Loucy (cell line): ENCODE measurements at regions not wholly inside any gene's neighbourhood (a gene's known extent, or its start where the extent isn't known, plus 50 kb on each side); places are given as distances from the start of the nearest gene placed in this dataset.

Source experiments
- H2AFZ ChIP-seq: fragments of 200-600 bp; sonication (generic); 2 replicates; pipeline ENCODE4 v1.6.0; 2016; ENCODE audit warnings: antibody characterized with exemption, mild to moderate bottlenecking, low read length, moderate library complexity
- H3F3A ChIP-seq: fragments of 200-600 bp; 2 replicates; pipeline ENCODE4 v1.6.0; 2016; ENCODE audit warnings: antibody characterized with exemption, low read depth, mild to moderate bottlenecking
- H3K27me3 ChIP-seq: fragments of 200-600 bp; sonication (generic); 2 replicates; pipeline ENCODE4 v1.6.1; 2014; ENCODE audit warnings: low read length, mild to moderate bottlenecking; ENCODE audit not compliant: insufficient read depth, poor library complexity, severe bottlenecking
- H3K36me3 ChIP-seq: fragments of 200-600 bp; sonication (generic); 2 replicates; pipeline ENCODE4 v1.6.1; 2016; ENCODE audit warnings: low read length; ENCODE audit not compliant: insufficient read depth
- H3K4me1 ChIP-seq: fragments of 200-600 bp; sonication (generic); 2 replicates; pipeline ENCODE4 v1.5.1; 2014; ENCODE audit warnings: low read length, mild to moderate bottlenecking; ENCODE audit not compliant: insufficient read depth, poor library complexity, severe bottlenecking
- H3K4me2 ChIP-seq: fragments of 200-600 bp; sonication (generic); 2 replicates; pipeline ENCODE4 v1.6.0; 2014; ENCODE audit warnings: antibody characterized with exemption, low read length, low read depth, mild to moderate bottlenecking; ENCODE audit not compliant: poor library complexity, severe bottlenecking
- H3K4me3 ChIP-seq: fragments of 200-600 bp; sonication (generic); 2 replicates; pipeline ENCODE4 v1.5.1; 2014; ENCODE audit warnings: low read length, mild to moderate bottlenecking, mixed read lengths; ENCODE audit not compliant: poor library complexity, severe bottlenecking
- H3K79me2 ChIP-seq: fragments of 200-600 bp; sonication (generic); 2 replicates; pipeline ENCODE4 v1.6.1; 2014; ENCODE audit warnings: low read length; ENCODE audit not compliant: insufficient read depth
- H3K9ac ChIP-seq: fragments of 200-600 bp; sonication (generic); 2 replicates; pipeline ENCODE4 v1.6.0; 2014; ENCODE audit warnings: mild to moderate bottlenecking, low read depth, low read length, moderate library complexity; ENCODE audit not compliant: poor library complexity, severe bottlenecking
- H3K9me2 ChIP-seq: fragments of 200-600 bp; sonication (generic); replicated peaks from 2 replicates; pipeline ENCODE4 v1.6.1; 2016; ENCODE audit warnings: low read depth, low read length, mixed read lengths
- H3K9me3 ChIP-seq: fragments of 200-600 bp; sonication (generic); 2 replicates; pipeline ENCODE4 v1.6.1; 2014; ENCODE audit warnings: mild to moderate bottlenecking, antibody characterized with exemption, low read length, low read depth; ENCODE audit not compliant: insufficient read depth
- H4K20me1 ChIP-seq: fragments of 200-600 bp; sonication (generic); 2 replicates; pipeline ENCODE4 v1.6.0; 2014; ENCODE audit warnings: antibody characterized with exemption, low read length, mild to moderate bottlenecking; ENCODE audit not compliant: insufficient read depth, poor library complexity, severe bottlenecking
- EZH2phosphoT487 ChIP-seq: fragments of 200-600 bp; IDR thresholded peaks from 2 replicates; pipeline ENCODE4 v1.6.1; 2018; ENCODE audit warnings: antibody characterized with exemption, mild to moderate bottlenecking, moderate library complexity, borderline replicate concordance
- TF ChIP-seq, protein P1 (sequence below): fragments of 200-600 bp; sonication (generic); conservative IDR thresholded peaks from 2 replicates; pipeline ENCODE4 v1.5.1; 2014; ENCODE audit warnings: mild to moderate bottlenecking, antibody characterized with exemption, low read length

GRCh38 chr13:103638706-103639105, 572.5 kb upstream of the SLC10A2 start:
- H3K9me3 ChIP-seq: no peaks in the 10 kb centered on the region

DNA sequence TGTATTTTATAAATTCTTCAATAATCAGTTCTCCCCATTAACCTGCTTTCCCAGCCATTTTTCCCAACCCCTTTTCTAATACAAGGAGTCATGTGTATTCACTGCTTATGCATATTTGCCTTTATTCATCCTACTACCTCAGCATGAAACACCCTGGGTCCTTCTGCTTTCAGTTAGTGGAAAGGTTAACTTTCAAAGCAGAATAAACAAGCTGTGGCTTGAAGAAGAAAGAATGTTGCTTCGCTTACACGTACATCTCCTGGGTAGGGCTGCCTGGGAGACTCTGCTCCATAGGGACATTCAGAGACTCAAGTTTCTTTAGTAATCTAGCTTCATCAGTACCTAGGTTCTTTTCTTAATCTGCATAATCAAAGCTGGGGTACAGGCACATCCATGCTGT, 567.8 kb upstream of the SLC10A2 start:
- Histone ChIP-seq H3F3A (no peaks in the 10 kb centered on the region), H3K4me1 (no peaks in the 10 kb centered on the region), H3K9ac (no peak overlapping the region), H3K79me2 (no peaks in the 10 kb centered on the region), H3K36me3 (no peaks in the 10 kb centered on the region), H2AFZ (no peak overlapping the region), H3K4me2 (no peak overlapping the region), H3K9me3 (no peaks in the 10 kb centered on the region), H4K20me1 (no peaks in the 10 kb centered on the region), H3K9me2 (no peaks in the 10 kb centered on the region), H3K27me3 (no peaks in the 10 kb centered on the region), H3K4me3 (no peak overlapping the region)
- TF ChIP-seq, protein P1, sequence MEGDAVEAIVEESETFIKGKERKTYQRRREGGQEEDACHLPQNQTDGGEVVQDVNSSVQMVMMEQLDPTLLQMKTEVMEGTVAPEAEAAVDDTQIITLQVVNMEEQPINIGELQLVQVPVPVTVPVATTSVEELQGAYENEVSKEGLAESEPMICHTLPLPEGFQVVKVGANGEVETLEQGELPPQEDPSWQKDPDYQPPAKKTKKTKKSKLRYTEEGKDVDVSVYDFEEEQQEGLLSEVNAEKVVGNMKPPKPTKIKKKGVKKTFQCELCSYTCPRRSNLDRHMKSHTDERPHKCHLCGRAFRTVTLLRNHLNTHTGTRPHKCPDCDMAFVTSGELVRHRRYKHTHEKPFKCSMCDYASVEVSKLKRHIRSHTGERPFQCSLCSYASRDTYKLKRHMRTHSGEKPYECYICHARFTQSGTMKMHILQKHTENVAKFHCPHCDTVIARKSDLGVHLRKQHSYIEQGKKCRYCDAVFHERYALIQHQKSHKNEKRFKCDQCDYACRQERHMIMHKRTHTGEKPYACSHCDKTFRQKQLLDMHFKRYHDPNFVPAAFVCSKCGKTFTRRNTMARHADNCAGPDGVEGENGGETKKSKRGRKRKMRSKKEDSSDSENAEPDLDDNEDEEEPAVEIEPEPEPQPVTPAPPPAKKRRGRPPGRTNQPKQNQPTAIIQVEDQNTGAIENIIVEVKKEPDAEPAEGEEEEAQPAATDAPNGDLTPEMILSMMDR: no peak
- no peak for TF ChIP-seq EZH2phosphoT487

More at GRCh38 chr13:103638706-103639105, 572.5 kb upstream of the SLC10A2 start:
- Histone ChIP-seq H3K79me2 (no peaks in the 10 kb centered on the region), H2AFZ (no peak overlapping the region), H4K20me1 (no peaks in the 10 kb centered on the region), H3K4me2 (no peak overlapping the region), H3F3A (no peaks in the 10 kb centered on the region), H3K27me3 (no peaks in the 10 kb centered on the region), H3K36me3 (no peaks in the 10 kb centered on the region), H3K9me2 (no peaks in the 10 kb centered on the region), H3K9ac (no peak overlapping the region), H3K4me3 (no peak overlapping the region), H3K4me1 (no peaks in the 10 kb centered on the region)
- no peak for TF ChIP-seq EZH2phosphoT487
- TF ChIP-seq, protein P1: no peak

- H3K36me3 ChIP-seq: no peaks in the 10 kb centered on the region
- no peaks in the 10 kb centered on the region for H3K4me1 ChIP-seq
- H3K27me3 ChIP-seq: no peaks in the 10 kb centered on the region
- no peak overlapping the region for H2AFZ ChIP-seq
- H4K20me1 ChIP-seq: no peaks in the 10 kb centered on the region
- no peaks in the 10 kb centered on the region for H3F3A ChIP-seq
- TF ChIP-seq, protein P1: no peak
- TF ChIP-seq EZH2phosphoT487: no peak
- H3K9me2 ChIP-seq: no peaks in the 10 kb centered on the region
- no peak overlapping the region for H3K4me3 ChIP-seq
- no peak overlapping the region for H3K4me2 ChIP-seq
- H3K9me3 ChIP-seq: no peaks in the 10 kb centered on the region
- no peaks in the 10 kb centered on the region for H3K79me2 ChIP-seq
- no peak overlapping the region for H3K9ac ChIP-seq
Observed at GRCh38 chr13:103625194-103625593, 559.0 kb upstream of the SLC10A2 start.
